Epithelial cell of prostate (primary cell): ENCODE measurements at regions not wholly inside any gene's neighbourhood (a gene's known extent, or its start where the extent isn't known, plus 50 kb on each side); places are given as distances from the start of the nearest gene placed in this dataset.

ENCODE experiments used
- DNase-seq: peaks from one replicate; pipeline ENCODE4 v3.0.0-alpha.2; 2011; ENCODE audit warnings: low read depth, low spot score
- H3K27ac ChIP-seq: fragments of 450-650 bp; 2 replicates; pipeline ENCODE4 v1.5.1; 2017; ENCODE audit warnings: mild to moderate bottlenecking

DNA sequence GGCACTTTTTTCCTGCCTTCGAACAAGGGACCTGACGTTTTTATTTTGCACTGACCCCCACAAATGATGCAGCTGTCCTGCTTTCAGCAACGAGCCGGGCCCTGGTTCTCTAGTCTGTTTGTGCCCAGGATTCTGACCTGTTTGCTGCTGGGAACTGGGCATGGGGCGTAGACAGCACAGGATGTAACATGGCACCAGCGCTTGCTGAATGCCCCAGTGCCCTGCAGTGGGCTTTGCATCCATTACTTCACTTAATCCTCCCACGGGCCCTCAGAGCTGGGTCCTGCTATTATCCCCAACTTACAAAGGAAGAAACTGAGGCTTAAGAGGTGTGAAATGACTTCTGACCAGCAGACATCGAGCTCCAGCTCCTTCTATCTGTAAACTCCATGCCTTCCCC, 80.4 kb upstream of the PMEPA1 start:
- H3K27ac ChIP-seq: no peak overlapping the region
- DNase-seq: no peak

DNA sequence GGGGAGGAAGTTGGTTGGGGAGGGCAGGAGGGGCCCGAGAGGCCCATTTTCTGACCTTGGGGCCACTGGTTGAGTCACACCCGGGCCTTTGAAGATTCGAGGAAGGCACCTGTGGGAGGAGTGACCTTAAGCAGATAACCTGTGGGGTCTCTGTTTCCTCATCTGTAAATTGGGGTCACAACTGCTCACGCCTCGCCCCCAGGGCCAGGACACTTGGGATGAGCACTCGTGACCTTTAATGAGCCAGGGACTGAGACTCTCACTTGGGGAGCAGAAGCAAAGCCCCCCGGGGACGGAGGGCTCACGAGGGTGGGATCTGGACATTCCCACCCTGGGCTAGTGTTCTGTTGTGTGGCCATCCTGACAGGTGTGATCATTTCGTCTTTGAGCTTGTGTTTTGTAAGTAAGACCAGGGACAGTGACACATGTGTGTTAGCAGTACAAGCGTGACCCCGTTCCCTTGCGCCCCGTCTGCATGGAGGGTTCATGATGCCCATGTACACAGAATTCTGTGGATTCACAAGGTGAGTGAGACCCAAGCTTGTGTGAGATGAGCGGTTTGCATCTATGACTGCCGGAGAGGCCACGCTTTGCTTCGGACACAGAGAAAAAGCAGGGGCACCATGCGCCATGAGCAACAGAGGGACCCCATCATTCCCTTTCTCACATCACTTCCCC, 79.3 kb upstream of the PMEPA1 start:
- no peak overlapping the region for H3K27ac ChIP-seq
- no peak for DNase-seq

DNA sequence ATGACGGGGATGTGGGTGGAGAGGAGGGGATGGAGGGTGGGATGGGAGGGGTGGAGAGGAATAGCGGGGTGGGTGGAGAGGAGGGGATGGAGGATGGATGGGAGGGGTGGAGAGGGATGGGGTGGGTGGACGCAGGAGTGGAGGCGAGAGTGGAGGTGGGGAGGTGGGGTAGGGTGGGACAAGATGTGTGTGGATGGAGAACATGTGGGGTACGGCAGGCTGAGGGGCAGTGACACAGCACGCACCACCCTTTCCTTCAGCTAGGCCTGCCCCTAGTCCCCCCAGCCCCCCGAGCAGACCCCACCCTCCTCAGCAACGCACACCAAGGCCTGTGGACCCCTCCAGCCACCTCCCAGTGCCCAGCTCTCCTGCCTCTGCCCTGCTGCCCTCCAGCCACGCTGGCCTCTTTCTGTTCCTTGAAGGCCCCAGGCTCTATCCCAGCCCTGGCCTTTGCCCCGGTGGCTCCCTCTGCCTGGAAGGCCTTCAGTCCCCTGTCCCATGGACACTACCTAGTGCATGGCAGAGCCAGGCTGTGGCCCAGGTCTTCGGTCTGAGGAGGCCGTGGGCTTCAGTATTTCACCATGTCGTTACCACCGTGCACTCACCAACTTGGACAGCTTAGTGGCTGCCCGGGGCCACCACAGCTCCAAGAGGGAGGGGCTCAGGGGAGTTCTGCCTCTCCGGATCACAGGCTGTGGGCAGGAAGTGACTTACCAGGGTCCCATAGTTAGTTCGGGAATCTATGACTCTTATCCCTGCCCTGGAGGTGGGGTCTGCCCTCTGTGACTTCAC, 78.4 kb upstream of the PMEPA1 start:
- DNase-seq: no peak
- no peak overlapping the region for H3K27ac ChIP-seq

DNA sequence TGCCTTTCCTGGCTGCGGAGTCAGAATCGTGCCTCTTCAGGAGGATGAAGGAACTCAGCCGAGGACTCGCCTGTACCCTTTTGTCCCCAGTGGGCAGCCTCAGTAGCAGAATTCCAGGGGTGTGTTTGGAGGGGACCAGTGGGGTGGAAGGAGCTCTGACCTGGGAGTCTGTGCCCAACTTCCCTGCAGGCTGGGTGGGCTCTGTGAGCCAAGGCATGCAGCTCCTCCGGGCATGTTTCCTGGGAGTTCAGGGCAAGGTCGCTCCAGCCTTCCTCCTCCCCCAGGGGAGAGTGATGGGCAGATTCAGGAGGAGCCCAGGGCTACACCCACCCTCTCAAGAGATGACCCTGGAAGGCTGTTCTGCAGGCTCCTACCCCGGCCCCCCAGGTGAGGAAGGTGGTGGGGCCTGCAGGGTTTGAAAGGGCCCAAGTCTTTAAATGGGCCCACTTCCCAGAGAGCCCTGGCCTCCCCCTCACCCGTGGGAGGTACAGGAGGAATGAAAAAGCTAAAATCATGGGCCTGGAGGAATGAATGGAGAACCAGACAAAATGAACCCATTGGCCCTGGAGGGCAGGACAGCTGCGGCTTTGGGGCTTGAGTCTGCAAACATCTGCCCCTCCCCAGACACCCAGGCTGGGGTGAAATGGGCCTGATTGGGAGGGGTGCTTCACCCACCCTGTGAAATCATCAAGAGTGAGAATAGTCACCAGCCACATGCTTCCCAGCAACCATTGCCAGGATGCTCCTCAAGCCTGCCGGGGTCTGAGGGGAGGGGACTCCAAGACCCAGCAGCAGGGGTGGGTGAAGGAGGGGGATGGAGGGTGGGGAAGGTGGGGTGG, 77.6 kb upstream of the PMEPA1 start:
- DNase-seq: no peak
- no peak overlapping the region for H3K27ac ChIP-seq

DNA sequence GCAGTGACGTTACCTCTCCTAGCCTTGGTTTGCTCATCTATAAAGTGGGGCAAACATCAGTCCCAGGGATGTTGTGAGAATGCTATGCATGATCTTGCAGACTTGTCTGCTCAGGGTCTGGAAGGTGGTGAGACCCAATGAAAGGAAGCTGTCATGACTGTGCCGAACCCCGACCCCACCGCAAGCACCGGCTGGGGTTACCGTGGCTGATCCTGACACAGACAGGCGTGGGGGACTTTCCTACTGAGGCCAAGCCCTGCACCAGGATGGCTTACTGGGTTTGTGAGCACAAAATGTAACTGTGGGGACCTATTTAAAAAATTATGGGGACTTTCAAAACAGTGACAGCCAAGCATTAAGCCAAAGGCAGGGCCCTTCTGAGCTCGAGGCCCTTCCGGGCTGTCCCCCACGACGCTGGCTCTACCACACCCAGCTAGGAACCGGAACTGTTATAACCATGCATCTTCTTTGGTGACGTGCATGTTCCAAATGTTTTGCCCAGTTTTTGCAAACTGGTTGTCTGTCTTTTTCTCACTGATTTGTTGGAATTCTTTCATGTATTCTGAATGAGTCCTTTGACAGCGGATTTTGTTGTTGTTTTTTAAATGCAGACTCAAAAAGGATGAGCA, 76.6 kb upstream of the PMEPA1 start:
- no peak overlapping the region for H3K27ac ChIP-seq
- DNase-seq: no peak

DNA sequence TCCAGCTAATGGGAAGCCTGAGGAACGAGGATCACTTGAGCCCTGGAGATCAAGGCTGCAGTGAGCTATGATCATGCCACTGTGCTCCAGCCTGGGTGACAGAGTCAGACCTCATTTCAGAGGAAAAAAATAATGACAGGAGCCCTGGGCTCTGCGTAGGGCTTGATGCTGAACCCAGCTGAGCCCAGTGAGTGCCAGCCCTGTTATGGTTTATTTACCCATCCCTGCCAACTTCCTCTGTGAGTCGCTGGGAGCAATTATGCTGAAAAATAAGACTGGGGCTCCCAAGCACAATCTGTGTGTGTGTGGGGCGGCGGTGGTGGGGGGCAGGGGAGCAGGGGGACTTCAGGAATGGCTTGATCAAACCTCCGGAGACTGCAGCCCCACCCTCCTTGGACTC, 75.9 kb upstream of the PMEPA1 start:
- no peak overlapping the region for H3K27ac ChIP-seq
- DNase-seq: no peak

DNA sequence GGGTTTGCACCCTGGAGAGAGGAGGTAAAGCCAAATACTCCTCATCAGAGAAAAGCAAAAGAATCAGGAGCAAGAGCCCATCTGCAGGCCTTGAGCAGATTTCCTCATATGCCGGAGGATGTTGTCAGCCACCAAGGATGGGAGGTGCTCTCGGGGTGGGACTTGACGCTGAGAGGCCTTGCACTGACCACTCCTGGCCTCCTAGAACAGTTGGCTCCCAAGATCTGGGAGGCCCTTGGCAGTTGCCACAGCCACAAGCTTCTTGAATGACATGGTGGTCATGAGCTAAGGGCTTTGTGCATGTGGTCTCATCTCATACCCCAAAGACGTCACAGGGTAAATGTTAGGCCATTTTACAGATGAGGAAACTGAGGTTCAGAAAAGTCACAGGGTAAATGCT, 75.2 kb upstream of the PMEPA1 start:
- no peak for DNase-seq
- H3K27ac ChIP-seq: no peak overlapping the region

DNA sequence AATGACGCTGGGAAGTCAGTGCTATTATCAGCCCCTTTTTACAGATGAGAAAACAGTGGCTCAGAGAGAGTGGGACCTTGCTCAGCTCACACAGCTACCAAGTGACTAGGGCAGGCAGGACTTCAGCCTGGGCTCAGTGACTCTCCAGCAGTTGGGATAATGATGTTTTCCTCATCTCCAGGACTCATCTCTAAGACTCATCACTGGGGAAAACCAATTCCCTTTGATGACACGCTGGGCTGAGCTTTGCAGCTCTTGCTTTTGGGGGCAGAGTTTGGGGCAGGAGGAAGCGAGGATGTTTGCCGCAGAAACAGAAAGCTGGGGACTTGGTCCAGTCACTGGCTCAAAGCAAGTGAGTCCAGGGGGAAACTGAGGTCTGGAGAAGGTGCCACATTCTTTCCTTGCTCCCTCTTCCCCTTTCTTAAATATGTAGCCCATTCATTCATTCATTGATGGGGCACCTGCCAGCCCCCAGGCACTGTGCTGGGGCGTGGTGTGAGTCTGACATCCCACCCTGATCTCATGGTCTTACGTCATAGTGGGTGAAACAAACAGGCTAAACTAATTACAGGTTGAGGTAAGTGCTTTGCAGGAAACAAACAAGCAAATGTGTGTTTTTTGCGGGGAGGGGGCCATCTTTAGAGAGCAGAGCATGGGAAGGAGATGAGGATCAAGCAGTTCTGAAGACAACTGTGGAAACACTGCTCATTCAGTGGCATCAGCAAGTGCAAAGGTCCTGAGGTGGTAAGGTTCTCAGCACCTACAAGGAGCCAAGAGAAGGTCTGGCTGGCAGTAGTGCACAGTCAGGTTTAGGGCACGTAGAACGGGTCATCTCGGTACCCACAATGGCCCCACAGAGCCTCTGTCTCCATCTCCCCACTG, 74.4 kb upstream of the PMEPA1 start:
- H3K27ac ChIP-seq: no peak overlapping the region
- no peak for DNase-seq

DNA sequence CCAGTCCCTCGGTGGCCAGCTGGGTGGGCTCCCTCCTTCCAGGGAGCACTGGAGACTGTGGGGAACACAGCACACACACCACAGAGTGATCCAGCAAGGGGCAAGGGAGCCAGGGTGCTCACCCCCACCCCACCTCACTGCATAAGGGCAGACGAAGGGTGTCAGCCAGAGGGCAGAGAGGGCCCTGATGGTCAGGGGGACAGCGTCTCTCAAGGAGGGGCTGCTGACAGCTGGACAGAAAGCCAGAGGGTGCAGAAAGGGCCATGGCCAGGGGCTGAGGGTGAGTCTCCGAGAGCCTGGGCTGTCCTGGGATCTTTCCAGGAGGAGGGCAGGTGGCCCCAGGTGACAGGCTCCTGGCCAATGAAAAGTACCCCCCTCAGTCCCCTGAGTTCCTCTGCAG, 73.4 kb upstream of the PMEPA1 start:
- no peak for DNase-seq
- H3K27ac ChIP-seq: no peak overlapping the region

DNA sequence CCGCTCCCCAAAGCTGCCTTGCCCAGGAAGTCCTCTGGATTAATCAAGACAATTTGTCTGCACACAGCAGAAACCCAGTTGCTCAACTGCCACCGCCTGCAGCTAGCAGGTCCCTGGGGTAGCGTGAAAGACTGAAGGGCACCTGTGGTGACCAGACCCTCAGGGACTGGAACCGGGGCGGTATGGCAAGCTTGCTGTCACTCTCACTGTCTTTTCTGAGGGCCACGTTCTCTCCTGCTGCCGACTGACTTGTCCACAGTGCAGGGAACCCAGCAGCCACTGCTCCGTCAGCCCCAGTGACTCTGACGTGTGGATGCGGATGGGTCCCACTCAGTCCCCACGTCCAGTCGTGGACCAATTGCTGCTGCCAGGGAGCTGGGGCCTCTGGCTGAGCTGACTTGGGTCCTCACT, 72.8 kb upstream of the PMEPA1 start:
- DNase-seq: no peak
- H3K27ac ChIP-seq: no peak overlapping the region

DNA sequence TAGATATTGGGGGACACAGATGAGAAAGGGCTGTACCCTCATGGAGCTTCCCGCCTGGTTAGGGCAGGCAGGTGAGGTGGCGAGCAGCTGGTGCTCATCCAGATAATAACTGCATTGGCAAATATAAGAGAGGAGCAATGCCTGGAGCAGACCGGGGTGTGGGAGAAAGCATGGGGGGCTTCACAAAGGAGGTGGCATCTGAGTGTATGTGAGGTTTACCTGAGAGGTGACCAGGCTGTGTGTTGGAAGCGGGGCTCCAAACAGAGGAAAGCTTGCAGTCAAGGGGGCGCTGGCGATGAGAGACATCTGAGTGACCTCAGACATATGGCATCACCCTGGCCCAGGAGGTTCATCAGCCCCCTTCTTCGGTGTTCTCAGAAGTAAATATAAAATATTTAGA, 72.1 kb upstream of the PMEPA1 start:
- H3K27ac ChIP-seq: no peak overlapping the region
- no peak for DNase-seq

DNA sequence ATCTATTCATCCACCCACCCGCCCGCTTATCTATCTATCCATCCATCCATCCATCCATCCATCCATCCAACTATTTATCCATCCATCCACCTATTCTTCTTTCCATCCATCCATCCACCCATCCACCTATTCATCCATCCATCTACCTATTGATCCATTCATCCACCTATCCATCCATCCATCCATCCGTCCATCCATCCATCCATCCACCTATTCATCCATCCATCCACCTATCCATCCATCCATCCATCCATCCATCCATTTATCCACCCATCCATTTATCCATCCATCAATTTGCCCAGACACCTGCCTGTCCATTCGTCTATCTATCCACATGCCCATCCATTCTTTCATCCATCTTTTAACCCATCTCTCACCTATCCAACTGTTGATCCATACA, 71.1 kb upstream of the PMEPA1 start:
- DNase-seq: no peak
- H3K27ac ChIP-seq: no peak overlapping the region

DNA sequence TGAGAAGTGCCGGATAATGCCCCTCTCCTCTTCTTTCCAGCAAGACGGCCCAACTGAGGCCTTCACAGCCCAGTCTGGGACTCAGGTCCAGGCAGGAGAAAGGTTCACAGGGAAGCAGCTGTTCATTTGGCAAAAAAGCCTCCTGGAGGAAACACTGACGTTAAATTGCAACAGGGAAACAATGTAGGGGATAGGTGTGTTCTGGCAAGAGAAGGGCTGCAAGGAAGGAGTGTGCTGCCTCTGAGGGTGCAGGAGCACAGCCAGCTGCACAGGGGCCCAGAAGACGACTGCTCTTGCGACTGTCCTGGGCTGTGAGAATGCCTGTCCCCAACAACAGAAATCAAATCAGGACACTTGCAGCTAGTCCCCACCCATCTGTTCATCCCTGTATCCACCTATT, 70.6 kb upstream of the PMEPA1 start:
- DNase-seq: no peak

DNA sequence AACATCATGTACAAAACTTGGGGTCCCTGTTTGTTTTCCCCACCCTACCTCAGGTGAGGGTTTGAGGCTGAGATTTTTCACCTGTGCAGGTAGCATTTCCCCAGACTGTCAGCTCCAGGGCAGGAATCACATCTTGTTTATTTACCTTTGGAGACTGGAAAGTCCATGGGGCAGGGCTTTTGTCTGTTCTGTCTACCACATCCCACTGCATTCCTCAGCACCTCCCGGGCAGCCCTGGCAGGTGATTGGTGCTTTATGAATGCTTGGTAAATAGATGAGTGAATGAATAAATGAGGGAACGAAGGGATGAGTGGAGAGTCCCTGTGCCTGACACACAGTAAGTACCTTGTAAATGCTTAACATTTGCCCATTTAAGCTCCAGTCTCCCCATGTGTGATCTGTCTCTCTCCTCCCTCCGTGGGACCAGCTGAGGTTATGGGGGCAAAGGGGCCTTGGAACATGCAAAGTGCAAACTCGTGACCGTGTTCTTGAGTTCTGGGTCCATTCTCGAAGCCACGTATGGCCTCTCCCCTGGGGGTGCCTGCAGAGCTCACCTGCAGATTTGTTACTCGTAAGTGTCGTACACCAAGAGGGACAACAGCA, 69.7 kb upstream of the PMEPA1 start:
- DNase-seq: peak; percentile 41
- no peak overlapping the region for H3K27ac ChIP-seq

More for the DNA sequence above, 70.6 kb upstream of the PMEPA1 start:
- H3K27ac ChIP-seq: no peak overlapping the region

DNA sequence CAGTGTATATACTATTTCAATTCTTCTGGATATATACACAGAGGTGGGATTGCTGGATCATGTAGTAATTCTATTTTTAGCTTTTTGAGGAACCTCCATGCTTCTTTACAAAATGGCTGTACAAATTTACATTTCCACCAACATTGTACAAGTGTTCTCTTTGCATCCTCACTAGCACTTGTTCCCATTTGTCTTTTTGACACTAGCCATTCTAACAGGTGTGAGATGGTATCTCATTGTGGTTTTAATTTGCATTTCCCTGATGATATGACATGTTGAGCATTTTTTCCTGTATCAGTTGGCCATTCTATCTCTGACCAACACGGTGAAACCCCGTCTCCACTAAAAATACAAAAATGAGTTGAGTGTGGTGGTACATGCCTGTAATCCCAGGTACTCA, 68.1 kb upstream of the PMEPA1 start:
- no peak overlapping the region for H3K27ac ChIP-seq
- DNase-seq: no peak

DNA sequence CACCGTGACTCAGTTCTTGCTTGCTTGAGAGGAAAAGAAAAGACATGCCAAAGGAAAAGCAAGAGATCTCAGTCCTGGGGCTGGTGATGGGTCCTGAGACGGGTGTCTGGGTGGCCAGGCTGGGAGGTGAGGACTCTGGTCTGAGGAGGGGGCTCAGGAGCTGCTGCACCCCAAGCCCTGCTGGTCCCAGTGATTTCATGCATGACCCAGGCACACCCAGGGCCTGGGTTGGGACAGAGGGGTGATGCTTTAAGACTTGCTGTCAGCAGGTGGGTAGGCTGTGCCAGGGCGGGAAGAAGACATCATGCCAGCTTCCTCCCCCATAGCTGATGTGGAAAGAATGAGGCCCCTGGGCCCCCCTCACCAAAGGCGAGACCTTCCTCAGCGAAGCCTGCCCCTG, 65.1 kb upstream of the PMEPA1 start:
- no peak for DNase-seq
- H3K27ac ChIP-seq: no peak overlapping the region

DNA sequence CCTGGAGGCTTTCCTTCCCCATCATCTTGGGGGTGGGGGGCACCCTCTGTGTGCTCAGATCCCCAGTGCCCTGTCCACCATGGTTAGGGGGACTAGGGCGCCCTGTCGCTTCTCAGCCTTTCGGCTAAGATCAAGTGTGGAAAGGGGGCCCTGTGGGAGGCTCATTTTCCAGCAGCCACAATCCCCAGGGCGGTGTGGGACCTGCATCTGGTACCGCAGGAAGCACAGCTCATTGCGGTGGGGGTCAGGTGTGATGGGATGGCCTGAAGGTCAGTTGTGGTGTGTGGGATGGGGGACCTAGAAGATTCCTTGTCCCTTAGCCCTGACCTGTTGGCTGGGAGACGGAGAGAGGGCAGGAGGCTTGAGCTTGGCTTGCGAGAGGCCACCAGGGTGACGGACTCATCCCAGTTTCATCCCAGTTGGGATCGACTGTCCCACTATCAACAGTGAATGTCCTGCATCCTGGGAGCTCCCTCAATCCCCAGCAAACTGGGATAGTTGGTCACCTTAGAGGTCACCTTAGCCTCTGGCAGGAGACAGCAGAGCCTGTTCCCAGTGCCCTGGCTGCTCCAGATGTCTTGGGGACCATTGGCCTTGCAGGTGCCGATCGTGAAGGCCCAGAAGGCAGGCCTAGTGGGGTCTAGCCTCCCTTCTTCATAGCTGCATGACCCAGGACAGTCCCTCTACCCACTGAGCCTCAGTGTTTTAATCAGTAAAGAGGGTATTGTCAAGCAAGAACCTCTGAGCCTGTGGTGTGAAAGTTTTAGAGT, 64.5 kb upstream of the PMEPA1 start:
- no peak for DNase-seq

DNA sequence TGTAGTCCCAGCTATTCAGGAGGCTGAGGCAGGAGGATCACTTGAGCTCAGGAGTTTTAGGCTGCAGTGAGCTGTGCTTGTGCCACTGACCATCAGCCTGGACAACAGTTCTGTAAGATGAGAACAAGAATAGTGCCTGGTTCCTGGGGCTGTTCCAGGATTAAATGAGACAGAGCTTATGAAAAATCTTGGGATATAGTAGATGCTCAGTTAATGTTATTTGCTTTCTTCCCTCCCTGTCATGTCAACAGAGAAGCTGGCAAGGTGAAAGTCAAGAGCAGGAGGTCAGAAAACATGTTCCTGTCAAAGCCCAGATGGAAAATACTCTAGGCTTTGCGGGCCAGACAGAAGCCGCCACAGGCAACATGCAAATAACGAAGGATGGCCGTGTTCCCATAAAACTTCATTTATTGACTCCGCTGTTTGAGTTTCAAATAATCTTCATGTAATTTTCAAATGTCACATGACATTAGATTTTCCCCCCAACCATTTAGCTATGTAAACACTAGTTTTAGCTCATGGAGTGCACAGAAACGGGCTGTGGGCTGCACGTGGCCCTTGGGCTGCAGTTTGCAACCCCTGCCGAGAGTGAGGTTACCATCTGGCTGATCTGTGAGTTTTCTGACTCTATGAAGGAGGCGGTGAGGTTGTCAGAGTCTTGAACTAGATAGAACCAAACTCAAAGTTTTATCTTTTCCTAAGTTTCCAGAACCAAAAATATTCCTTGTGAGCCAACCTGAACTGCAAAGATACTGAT, 63.4 kb upstream of the PMEPA1 start:
- no peak for DNase-seq

More for the DNA sequence above, 64.5 kb upstream of the PMEPA1 start:
- H3K27ac ChIP-seq: no peak overlapping the region

More for the DNA sequence above, 63.4 kb upstream of the PMEPA1 start:
- no peak overlapping the region for H3K27ac ChIP-seq
